ENCODE measurements at regions not wholly inside any gene's neighbourhood (a gene's known extent, or its start where the extent isn't known, plus 50 kb on each side); places are given as distances from the start of the nearest gene placed in this dataset.

GRCh38 chr6:166014966-166015365 lies 152.7 kb downstream of the TBXT start:
- in situ Hi-C loops (cut with MboI; ENCODE audit: low sequenced_read_pairs) = no loop called here

GRCh38 chr6:166010136-166010960 lies 157.3 kb downstream of the TBXT start:
- in situ Hi-C loops (cut with MboI; ENCODE audit: low sequenced_read_pairs) = no loop called here

- in situ Hi-C loops (cut with MboI; ENCODE audit: low sequenced_read_pairs) = no loop called here
Observed at GRCh38 chr6:166009385-166010031, 158.1 kb downstream of the TBXT start.

- in situ Hi-C loops (cut with MboI; ENCODE audit: low sequenced_read_pairs) = no loop called here
Observed at GRCh38 chr6:166008441-166009369, 158.9 kb downstream of the TBXT start.

GRCh38 chr6:166007349-166008263 lies 160.0 kb downstream of the TBXT start:
- in situ Hi-C loops (cut with MboI; ENCODE audit: low sequenced_read_pairs) = no loop called here

GRCh38 chr6:166006900-166007301 lies 160.8 kb downstream of the TBXT start:
- in situ Hi-C loops (cut with MboI; ENCODE audit: low sequenced_read_pairs) = no loop called here

- in situ Hi-C loops (cut with MboI; ENCODE audit: low sequenced_read_pairs) = no loop called here
Observed at GRCh38 chr6:166005944-166006899, 161.4 kb downstream of the TBXT start.

- in situ Hi-C loops (cut with MboI; ENCODE audit: low sequenced_read_pairs) = no loop called here
Observed at GRCh38 chr6:166005401-166005943, 162.2 kb downstream of the TBXT start.

GRCh38 chr6:166004876-166005275 lies 162.8 kb downstream of the TBXT start:
- in situ Hi-C loops (cut with MboI; ENCODE audit: low sequenced_read_pairs) = no loop called here

GRCh38 chr6:166004471-166004870 lies 163.2 kb downstream of the TBXT start:
- in situ Hi-C loops (cut with MboI; ENCODE audit: low sequenced_read_pairs) = no loop called here

- in situ Hi-C loops (cut with MboI; ENCODE audit: low sequenced_read_pairs) = no loop called here
Observed at GRCh38 chr6:166003569-166003968, 164.1 kb downstream of the TBXT start.

- in situ Hi-C loops (cut with MboI; ENCODE audit: low sequenced_read_pairs) = no loop called here
Observed at GRCh38 chr6:166001359-166001758, 166.3 kb downstream of the TBXT start.

- in situ Hi-C loops (cut with MboI; ENCODE audit: low sequenced_read_pairs) = no loop called here
Observed at GRCh38 chr6:165999279-165999678, 168.4 kb downstream of the TBXT start.

- in situ Hi-C loops (cut with MboI; ENCODE audit: low sequenced_read_pairs) = no loop called here
Observed at GRCh38 chr6:165998072-165998471, 169.6 kb downstream of the TBXT start.

GRCh38 chr6:165991341-165991740 lies 176.3 kb downstream of the TBXT start:
- in situ Hi-C loops (cut with MboI; ENCODE audit: low sequenced_read_pairs) = no loop called here

GRCh38 chr6:165990216-165990615 lies 177.4 kb downstream of the TBXT start:
- in situ Hi-C loops (cut with MboI; ENCODE audit: low sequenced_read_pairs) = no loop called here

- in situ Hi-C loops (cut with MboI; ENCODE audit: low sequenced_read_pairs) = no loop called here
Observed at GRCh38 chr6:165988757-165989456, 178.7 kb downstream of the TBXT start.

GRCh38 chr6:165988302-165988756 lies 179.3 kb downstream of the TBXT start:
- in situ Hi-C loops (cut with MboI; ENCODE audit: low sequenced_read_pairs) = no loop called here
